GM19240 (cell line): ENCODE measurements at regions not wholly inside any gene's neighbourhood (a gene's known extent, or its start where the extent isn't known, plus 50 kb on each side); places are given as distances from the start of the nearest gene placed in this dataset.
A peak's percentile ranks its signal among the peaks of the same experiment; 100 is the strongest.
"Not testable (repeated sequence)": the region's sequence is repeated elsewhere in the genome, so short reads cannot be mapped to it uniquely, and the experiment has no call there.

ENCODE experiments used
- DNase-seq: peaks from one replicate; pipeline ENCODE4 v3.0.0; 2011; ENCODE audit warnings: low spot score; ENCODE audit not compliant: insufficient read length

DNA sequence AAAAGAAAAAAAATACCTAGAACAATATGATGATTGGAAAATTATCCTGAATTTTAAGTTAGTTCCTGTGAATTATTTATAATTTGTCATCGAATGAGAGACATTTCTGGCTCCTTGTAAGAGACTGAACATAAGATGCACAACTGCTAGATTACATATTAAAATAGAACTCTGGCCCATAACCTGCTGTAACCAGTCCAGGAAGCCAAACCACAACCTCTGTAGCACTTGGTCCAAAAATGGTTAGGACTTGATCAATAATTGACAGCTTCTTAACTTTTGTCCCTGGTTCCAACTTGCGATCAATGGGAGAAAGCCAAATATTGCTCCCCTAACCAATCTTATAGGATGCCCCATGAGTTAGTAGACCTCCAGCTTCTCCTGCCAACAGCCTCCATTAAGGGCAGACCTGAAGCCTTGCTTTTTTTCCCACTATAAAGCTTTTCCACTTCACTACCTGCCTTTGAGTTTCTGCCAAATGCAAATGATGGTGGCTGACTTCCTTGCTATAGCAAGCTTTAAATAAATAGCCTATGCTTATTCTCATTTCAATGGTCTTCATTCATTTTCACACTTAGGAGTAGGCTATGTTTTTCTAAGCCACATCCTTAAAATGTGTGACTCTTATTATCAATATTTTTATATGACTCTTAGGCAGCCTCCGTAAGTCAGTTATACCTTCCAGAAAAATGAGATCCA lies 224.0 kb upstream of the ARHGEF26 start:
- no peak for DNase-seq

DNA sequence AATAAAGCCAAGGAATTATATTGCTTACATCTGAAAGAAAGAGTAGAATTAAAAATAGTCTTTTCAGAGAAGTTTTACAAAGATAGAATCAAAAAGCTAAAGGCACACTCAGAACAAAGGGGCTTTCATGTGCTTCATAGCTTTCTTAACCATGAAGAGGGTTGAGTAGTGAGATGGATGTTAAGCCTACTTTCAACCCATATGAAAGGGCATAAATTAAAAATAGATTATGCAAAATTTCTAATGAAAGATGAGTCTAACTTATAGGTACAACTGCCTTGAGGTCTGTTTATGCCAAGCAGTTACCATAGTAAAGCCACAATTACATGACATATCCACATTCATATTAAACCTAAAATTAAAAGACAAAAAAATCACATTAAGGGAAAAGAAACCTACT lies 223.3 kb upstream of the ARHGEF26 start:
- peak; percentile 3 for DNase-seq

DNA sequence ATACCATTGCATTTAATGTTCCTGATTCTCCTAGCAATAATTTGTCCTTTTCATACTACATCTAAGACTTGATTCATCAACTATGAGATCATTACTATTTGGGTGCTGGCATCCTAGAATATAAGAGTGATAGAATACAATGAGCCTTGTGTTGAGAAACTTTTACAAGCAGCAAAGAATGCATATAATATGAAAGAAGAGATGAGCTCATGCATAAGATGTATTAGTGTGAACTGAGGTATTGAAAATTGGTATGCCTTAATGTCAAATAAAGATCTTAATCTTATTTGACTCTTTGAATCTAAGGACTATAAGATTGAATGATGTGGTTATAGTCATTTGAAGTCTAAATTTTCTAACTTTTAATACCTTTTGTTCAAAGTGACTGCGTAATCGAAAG lies 220.0 kb upstream of the ARHGEF26 start:
- DNase-seq = no peak

DNA sequence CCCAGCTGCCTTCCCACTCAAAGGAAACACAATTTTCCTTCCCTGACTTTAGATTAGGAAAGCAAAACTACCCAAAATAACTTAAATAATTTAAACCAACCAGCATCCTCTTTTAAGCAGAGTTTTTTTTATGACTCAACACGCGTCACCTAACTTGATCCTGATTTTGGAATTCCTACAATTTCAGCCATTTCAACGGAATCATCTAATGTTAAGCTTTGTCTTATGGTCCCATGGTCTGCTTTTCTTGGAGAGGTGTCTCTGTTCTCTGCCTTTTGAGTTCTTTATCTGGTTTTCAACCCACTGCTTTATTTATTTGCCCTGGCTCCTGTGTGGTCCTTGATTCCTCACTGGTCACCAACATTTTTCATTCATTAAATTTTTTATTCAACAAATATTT lies 219.2 kb upstream of the ARHGEF26 start:
- no peak for DNase-seq

DNA sequence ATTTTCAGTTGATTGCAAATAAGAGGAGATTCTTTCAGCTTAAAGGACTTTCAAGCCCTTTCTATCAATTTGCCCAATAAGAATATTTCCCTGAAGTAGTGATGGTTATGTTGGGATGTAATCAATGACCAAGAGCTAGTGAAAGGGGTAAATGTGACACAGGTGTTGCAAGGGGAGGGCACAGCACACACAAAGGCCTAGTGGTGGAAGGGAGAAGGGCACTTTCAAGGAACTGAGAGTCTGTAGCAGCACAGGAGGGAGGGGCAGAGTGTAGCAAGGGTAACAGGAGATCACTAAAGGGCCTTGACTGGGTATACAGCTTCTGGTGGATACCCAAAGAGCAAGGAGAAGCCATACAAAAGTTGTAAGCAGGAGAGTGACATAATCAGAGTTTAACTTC lies 217.8 kb upstream of the ARHGEF26 start:
- DNase-seq = no peak

DNA sequence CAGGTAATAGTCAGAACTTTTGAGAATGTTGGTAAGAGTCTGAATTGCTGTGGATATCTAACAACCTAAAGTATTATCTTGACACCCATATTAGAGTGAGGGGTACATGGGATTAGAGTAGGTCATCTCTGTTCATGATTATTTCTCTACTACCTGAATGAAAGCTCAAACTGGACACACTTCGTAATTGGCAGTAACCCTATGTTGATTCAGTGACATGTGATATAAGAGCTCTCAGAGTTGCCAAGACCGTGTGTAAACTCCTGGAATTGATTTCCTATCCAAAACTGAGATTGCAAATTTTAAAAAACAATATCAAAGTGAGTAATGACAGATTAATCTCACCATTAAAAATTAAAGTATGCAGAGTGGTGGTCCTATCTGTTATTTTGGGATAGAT lies 214.8 kb upstream of the ARHGEF26 start:
- DNase-seq = no peak

DNA sequence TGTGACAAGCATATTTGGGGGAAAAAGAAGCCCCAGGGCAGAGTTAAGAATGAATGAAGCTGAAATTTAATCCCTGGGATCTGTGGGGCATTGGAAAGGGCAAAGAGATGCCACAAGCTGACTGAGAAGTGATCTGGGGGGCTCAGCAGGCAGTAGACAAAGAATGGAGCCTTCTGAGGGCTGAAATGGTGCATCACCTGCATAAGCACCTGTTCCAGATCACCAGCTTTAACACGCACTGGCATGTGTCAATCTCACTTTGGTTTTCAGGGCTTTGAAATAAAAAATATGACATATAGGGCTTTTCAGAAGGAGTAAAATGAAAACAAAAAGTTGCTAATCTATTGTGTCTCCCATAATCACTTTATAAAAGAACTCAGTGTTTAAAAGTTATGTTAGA lies 210.8 kb upstream of the ARHGEF26 start:
- DNase-seq = no peak

DNA sequence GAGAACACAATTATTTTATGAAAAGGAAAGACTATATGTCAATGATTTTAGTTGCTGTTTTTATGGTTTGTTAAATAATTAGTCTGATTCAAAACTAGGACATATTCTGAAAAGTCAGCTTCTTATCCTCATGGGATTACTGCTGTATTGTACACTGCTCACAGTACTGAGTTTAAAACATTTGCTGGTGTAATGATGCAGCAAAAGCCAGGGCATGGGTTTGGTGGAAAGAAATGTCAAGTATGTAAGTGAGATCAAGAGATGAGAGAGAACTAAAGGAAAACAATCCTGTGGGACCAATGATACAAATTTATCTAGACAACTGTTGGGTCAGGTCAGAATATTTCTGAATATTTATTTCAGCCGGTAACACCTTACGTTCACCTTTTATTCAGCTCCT lies 210.1 kb upstream of the ARHGEF26 start:
- no peak for DNase-seq

DNA sequence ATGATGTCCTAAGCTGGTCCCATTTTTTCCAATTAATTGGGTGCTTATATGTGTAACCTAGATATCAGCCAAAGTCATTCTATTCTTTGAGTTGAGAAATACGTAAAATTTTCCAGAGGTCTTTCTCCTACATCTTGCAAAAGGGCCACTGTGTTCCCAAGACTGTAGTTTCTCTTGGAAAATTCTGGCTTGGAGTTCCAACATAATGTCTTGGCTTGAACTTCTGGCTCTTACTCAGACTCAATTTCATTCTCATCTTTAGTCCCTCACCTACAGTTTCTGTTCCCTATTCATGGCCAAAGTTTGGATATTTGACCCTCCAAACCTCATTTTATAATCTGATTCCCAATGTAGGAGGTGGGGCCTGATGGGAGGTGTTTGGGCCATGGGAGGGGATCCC lies 201.4 kb upstream of the ARHGEF26 start:
- DNase-seq = no peak

DNA sequence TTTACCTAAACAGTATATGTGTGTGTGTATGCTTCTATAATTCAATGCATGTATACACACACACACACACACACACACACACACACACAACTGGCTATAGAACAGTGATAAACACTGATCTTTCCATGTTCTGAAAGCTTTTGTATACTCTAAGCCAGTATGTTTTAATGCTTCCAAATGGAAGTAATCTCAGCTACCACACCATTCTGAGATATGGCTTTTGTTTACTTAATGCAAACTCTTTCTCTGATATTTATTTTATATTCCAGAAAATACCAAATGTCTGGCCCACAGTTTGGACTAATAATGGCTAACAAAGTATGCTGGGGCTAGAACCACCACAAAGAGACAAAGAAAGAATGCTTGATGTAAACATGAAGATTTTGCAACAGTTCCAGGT lies 199.4 kb upstream of the ARHGEF26 start:
- no peak for DNase-seq

DNA sequence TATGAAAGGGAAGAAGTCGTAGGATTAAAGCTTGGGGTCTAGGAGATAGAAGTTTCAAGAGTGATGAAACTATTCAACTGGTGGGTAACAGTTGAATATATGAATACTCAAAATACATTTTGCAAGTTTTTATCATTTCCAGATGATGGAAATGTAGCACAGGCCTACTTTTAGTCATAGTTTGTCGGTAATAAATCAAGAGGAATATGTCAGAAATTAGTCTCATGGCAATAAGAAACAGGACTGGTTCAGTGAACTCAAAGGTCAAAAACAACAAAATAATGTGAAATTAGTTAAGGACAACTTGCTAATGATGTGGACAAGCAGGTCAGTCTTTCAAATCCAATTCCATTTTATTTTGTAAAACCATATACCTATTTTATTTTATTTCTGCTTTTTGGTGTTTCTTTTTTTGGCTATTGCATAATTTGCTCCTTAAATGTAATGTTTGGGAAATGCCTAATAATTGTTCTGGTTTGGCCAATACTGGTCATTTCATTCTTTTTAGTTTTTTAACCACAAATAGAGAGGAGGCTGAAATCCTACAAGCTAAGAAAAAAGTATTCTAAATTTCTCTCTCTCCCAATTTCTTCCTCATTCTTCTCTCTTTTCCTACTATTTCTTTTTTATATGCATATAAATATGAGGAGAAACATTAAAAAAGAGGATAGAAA lies 195.2 kb upstream of the ARHGEF26 start:
- no peak for DNase-seq

DNA sequence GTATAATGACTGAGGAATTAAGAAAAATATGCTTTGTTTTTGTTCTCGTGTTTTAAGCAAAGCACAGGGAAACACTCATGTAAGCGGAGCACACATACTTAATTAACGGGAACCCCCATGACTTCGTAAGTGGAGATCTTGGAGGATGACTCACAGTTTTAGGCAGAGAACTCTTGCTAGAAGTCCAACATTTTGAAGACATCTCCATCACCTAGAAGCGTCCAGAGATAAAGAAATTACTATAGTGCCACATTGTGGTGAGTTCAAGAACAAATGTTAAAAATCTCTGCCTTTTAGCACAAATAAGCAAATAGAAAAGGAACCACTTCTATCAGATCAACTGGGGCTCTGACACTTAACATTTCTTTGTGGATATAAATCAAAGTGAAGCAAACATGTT lies 194.1 kb upstream of the ARHGEF26 start:
- DNase-seq = no peak

DNA sequence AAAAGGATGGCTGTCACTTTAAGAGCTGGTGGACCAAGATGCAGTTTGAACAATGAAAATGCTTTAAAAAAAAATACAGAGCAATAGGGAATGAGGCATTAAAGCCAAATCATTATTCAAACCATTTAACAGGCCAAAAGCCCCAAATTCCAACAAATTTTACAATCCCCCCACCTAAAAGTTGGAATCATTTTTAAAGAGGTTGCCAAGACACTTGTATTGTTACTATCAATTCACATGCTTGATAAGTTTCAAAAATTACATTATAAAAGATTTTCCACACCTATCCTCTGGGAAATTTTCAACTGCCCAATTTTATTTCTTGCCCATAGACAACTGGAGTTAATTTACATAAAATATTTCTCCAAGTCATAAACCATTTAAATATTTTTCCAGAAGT lies 192.3 kb upstream of the ARHGEF26 start:
- DNase-seq = no peak

DNA sequence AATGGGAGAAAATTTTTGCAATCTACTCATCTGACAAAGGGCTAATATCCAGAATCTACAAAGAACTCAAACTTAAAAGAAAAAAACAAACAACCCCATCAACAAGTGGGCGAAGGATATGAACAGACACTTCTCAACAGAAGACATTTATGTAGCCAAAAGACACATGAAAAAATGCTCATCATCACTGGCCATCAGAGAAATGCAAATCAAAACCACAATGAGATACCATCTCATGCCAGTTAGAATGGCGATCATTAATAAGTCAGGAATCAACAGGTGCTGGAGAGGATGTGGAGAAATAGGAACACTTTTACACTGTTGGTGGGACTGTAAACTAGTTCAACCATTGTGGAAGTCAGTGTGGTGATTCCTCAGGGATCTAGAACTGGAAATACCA lies 187.7 kb upstream of the ARHGEF26 start:
- not testable (repeated sequence) for DNase-seq

DNA sequence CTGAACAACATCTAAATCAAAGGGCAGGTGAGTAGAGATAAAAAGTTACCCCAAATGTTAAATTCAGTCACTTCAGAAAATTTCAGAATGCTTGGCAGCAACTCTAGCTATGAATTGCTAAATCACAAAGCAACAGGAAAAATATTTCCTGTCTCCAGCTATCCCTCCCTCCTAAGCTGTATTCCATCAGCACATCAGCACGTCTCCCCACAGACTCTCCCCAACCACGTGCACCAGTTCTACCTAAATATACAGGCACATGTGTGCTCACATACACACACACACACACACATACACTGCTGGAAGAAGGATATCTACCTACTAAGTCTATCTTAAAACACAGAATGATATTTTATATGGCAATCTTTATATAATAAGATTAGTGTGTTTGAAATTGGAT lies 177.1 kb upstream of the ARHGEF26 start:
- no peak for DNase-seq

DNA sequence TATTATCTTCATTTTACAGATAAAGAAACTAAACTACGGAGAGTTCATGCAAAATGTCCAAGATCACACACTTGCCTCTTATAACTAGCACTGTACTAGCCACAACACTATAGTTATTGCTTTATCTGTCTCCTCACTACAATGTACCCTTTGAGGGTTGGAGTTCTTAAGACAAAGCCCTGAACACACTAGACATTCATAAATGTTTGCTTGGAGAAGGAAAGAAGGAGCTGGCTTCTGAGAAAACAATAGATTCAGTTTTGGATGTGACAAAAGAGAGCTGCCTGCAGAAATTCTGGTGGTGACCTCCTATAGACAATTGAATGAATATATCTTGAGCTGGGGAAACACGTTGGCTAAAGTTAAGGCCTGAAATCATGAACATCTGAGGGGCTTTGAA lies 169.9 kb upstream of the ARHGEF26 start:
- DNase-seq = no peak

DNA sequence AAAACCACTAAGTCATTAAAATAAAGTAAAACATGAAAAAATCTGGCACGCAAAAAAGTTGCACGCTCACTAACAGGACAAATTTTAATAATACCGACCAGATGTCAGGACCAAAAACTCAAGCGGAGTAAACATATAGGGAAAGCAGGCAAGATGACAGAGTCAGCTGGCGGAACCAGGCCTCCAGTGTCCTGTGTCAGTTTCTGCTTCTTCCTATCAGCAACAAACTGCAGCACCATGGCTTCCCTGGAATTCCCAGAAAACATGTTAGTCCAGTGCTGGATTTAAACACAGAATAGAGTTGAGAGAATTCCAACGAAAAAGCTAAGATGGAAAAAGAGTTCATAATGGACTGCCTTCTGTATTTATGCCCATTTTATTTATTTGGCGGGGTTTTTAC lies 169.1 kb upstream of the ARHGEF26 start:
- DNase-seq = no peak

DNA sequence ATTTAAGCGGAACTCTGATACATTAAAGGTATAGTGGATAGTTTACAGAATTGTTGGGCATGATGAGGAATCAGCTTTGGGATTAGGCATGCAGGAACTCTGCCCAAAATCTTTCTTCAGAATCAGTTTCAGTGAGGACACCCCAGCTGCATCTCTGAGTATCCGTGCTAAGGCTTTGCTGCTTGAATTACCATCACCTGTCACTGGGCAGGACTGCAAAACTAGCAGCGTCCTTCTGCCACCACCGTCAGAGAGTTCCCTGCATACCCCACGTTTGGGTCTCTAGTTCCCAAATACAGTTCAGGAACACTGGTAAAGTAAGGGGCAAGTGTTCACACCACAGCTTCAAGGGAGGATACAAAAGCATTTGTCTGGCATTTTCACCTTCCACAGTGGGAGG lies 164.6 kb upstream of the ARHGEF26 start:
- no peak for DNase-seq

DNA sequence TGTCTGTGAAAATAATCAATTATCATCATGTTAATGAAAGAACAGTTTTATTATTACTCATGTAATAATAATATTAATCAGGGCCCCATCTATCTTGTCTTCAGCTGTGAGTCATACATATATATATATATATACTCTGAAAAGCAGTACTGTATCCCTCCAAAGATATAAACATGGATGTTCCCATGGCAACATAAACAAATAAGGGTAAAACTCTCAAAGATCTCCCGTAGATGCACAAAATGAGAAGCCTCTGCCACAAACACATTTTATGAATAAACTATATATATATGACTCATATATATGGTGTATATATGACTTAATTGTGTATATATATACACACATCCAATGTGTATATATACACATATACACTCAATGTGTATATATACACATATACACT lies 163.8 kb upstream of the ARHGEF26 start:
- no peak for DNase-seq

DNA sequence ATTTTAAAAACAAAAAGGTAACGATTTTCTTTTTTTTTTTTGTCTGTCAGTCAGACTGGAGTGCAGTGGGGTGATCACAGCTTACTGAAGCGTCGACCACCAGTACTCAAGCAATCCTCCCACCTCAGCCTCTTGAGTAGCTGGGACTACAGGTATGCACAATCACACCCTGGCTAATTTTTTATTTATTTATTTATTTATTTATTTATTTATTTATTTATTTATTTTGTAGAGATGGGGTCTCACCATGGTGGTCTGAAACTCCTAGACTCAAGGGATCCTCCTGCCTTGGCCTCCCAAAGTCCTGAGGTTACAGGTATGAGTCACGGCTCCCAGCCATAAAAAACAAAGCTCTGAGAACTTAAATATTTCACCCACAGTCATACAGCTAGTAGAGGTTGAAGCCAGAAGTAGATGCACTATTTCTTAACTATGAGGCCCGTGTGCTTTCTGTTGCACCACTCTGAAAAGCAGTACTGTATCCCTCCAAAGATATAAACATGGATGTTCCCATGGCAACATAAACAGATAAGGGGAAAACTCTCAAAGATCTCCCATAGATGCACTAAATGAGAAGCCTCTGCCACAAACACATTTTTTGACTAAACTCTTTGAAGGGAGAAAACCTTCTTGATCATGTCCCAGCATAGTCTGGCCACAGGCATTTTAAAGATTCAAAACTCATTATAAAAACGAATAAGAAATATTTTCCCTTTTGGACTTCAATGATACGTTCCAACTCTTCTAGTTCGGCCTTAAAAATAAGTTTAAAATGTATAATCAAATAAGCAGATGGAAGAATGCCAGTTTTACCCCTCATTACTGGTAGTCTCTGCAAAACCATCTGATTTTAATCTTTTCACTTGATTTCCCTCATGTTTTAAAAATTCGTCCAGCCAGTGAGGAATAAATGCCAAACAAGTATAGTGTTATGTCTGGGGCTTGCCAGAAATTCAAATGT lies 162.3 kb upstream of the ARHGEF26 start:
- DNase-seq = no peak

DNA sequence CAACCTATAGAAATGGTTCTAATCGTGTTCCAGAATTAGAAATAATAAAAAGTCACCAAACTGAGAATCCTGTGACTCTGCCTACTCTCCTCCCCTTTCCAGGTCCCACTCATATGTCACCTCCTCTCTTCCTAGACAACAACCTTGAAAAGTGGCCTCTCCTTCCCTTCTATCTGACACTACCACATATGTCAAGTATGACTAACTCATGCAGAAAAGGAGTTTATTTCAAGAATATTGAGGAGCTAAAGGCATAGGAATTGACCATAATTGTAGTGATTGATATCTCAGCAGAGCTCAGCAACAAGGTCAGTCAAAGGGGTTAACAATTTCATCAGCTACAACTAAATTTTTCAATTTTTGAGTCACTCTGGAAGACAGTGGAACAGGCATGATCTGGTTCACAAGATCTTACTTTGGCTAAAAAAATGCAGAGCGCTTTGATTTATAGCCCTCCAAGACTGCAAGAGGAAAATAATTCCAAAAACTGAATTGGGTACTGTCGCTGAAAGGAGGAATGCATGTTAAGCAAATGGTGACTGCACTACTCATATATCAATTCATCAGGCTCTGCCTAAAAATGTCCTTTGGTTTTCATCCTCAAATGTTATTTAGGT lies 160.6 kb upstream of the ARHGEF26 start:
- no peak for DNase-seq

DNA sequence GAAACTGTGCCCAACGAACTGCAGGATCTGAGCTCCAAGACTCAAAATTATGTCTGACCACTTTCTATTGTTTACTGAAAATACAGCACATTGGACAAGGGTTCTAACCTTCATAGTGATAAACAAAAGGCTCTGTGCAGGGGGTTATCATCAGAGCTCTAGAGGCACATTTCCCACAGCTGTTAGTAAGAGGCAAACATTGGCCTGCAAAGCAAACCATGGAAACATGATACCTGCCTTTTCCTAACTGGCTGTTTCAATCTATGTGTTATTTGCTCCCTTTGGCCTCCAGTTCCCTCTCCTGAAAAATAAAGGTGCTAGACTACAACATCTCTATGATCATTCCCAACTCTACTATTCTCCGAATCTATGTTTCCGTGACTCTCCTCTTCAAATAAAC lies 159.7 kb upstream of the ARHGEF26 start:
- no peak for DNase-seq
